Calu3 (cell line): ENCODE measurements at regions not wholly inside any gene's neighbourhood (a gene's known extent, or its start where the extent isn't known, plus 50 kb on each side); places are given as distances from the start of the nearest gene placed in this dataset.

ENCODE experiments used
- BruUV-seq: library from RNA; stranded (reverse); fragments of 400-500 nt; replicated peaks from 2 replicates; lab custom pipeline; 2021; lab: Mats Ljungman, UMichigan
- CTCF ChIA-PET: fragments of 300-600 bp; sonication (Branson Sonifier 250); formaldehyde crosslinking; loops from one replicate; lab custom pipeline; 2022; ENCODE audit warnings: antibody characterized with exemption; lab: Charles Lee
- DNase-seq: peaks from one replicate; pipeline ENCODE4 v3.0.0; 2022
- H3K27ac Mint-ChIP-seq: one replicate; pipeline ENCODE4 v1.8.0; 2022; ENCODE audit warnings: mixed read lengths; ENCODE audit not compliant: unreplicated experiment
- H3K27me3 Mint-ChIP-seq: one replicate; pipeline ENCODE4 v1.8.0; 2022; ENCODE audit warnings: mixed read lengths; ENCODE audit not compliant: unreplicated experiment
- H3K36me3 Mint-ChIP-seq: one replicate; pipeline ENCODE4 v1.8.0; 2022; ENCODE audit warnings: mild to moderate bottlenecking, moderate library complexity, mixed read lengths; ENCODE audit not compliant: insufficient read depth, unreplicated experiment
- H3K4me1 Mint-ChIP-seq: one replicate; pipeline ENCODE4 v1.8.0; 2022; ENCODE audit warnings: mild to moderate bottlenecking, low read depth, mixed read lengths; ENCODE audit not compliant: unreplicated experiment
- H3K4me3 Mint-ChIP-seq: one replicate; pipeline ENCODE4 v1.8.0; 2022; ENCODE audit warnings: mild to moderate bottlenecking, low read depth, moderate library complexity, mixed read lengths; ENCODE audit not compliant: unreplicated experiment
- H3K9me3 Mint-ChIP-seq: one replicate; pipeline ENCODE4 v1.8.0; 2022; ENCODE audit warnings: low read depth, mixed read lengths; ENCODE audit not compliant: unreplicated experiment
- intact Hi-C: fragments of 100-400 bp; cut with micrococcal nuclease; formaldehyde crosslinking; loops from one replicate; pipeline ENCODE4 v1.10.0; 2022; ENCODE audit not compliant: unreplicated experiment
- TF ChIP-seq, protein P1 (sequence below): fragments of 200-600 bp; IDR thresholded peaks from one replicate; pipeline ENCODE4 v1.8.0; 2022; ENCODE audit warnings: antibody characterized with exemption; ENCODE audit not compliant: unreplicated experiment

DNA sequence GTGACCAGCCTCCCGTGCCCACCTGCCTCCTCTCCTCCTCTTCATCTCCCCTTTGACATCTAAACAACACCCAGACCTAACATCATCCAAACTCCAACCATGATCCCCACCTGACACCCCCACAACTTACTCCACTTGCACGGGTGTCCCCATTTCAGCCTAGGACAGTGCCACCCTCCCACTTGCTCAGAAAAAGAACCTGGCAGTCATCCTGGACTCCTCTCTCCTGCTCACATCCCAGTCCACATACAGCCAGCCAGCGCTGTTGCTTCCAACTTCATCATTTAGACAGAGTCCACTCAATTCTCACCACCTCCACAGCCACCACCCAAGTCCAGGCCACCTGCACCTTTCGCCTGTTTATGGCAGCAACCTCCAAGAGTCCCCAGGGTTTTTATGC is 485.7 kb downstream of the MN1 start:
- H3K4me3 Mint-ChIP-seq, result no peak overlapping the region
- TF ChIP-seq, protein P1, sequence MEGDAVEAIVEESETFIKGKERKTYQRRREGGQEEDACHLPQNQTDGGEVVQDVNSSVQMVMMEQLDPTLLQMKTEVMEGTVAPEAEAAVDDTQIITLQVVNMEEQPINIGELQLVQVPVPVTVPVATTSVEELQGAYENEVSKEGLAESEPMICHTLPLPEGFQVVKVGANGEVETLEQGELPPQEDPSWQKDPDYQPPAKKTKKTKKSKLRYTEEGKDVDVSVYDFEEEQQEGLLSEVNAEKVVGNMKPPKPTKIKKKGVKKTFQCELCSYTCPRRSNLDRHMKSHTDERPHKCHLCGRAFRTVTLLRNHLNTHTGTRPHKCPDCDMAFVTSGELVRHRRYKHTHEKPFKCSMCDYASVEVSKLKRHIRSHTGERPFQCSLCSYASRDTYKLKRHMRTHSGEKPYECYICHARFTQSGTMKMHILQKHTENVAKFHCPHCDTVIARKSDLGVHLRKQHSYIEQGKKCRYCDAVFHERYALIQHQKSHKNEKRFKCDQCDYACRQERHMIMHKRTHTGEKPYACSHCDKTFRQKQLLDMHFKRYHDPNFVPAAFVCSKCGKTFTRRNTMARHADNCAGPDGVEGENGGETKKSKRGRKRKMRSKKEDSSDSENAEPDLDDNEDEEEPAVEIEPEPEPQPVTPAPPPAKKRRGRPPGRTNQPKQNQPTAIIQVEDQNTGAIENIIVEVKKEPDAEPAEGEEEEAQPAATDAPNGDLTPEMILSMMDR, result no peak
- DNase-seq, result no peak
- H3K27ac Mint-ChIP-seq, result no peak overlapping the region
- no TSS peak for BruUV-seq
- no peaks in the 10 kb centered on the region for H3K9me3 Mint-ChIP-seq
- CTCF ChIA-PET, result no interaction called here
- intact Hi-C loops, result no loop called here
- H3K27me3 Mint-ChIP-seq, result peaks cover 15% of the 10 kb centered on the region
- H3K36me3 Mint-ChIP-seq, result no peaks in the 10 kb centered on the region
- H3K4me1 Mint-ChIP-seq, result peaks cover 11% of the 10 kb centered on the region

DNA sequence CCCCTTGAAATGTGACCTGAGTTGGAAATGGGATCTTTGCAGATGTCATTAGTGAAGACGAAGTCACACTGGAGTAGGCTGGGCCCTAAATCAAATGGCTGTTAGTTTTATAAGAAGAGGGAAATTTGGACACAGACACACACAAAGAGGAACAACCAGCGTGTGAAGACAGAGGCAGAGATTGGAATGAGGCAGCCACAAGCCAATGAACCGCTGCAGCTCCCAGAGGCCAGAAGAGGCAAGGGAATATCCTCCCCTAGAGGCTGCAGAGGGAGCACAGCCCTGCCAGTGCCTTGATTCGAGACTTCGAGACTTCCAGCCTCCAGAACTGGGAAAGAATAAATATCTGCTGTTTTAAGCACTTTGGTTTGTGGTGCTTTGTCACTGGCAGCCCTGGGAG is 484.5 kb downstream of the MN1 start:
- intact Hi-C loops, result no loop called here
- H3K4me1 Mint-ChIP-seq, result peaks cover 11% of the 10 kb centered on the region
- no peaks in the 10 kb centered on the region for H3K36me3 Mint-ChIP-seq
- H3K4me3 Mint-ChIP-seq, result no peak overlapping the region
- H3K27ac Mint-ChIP-seq, result no peak overlapping the region
- BruUV-seq, result no TSS peak
- H3K9me3 Mint-ChIP-seq, result no peaks in the 10 kb centered on the region
- H3K27me3 Mint-ChIP-seq, result peaks cover 21% of the 10 kb centered on the region
- no peak for DNase-seq
- CTCF ChIA-PET, result no interaction called here
- TF ChIP-seq, protein P1, result no peak

DNA sequence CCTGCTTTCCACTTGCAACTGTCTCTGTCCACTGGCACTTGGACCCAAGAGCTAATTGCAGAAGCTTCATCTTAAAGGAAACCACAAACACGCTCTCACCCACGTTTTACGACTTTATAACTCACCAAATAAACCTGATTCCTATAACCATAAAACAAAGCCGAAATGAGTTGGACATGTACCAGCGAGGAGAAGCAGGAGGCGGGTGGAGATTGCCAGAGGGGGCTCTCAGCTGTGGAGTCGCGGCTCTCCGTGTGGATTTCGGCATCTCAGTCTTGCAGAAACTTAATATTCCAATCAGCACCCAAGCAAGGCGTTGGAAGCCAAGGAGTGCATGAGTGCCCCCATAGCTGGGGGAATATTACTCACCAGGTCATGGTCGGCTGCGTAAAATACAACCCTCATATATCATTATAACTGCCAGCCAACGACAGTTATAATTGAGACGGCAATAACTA is 483.6 kb downstream of the MN1 start:
- CTCF ChIA-PET, result no interaction called here
- Mint-ChIP-seq H3K4me3 (no peak overlapping the region), H3K27ac (no peak overlapping the region), H3K27me3 (peaks cover 30% of the 10 kb centered on the region), H3K9me3 (no peaks in the 10 kb centered on the region), H3K4me1 (peaks cover 11% of the 10 kb centered on the region), H3K36me3 (no peaks in the 10 kb centered on the region)
- intact Hi-C loops, result no loop called here
- BruUV-seq, result no TSS peak
- TF ChIP-seq, protein P1, result no peak
- DNase-seq, result no peak

DNA sequence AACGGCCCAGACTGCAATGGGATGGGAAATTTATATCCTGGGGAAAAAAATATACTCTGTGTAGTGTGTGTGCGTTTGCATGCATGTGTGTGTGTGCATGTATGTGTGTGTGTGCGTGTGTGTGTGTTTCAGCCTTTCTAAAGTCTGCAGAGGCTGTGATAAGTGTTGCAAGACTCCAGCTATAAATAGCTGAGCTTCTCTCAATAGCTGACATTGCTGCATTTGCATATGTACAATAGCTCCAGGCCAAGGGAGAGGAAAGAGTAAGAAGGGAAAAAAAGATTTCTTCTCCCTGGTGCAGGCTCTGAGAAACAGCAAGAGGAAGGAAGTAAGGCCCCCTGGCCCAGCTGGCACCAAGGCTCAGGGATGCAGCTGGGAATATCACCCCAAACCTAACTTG is 483.0 kb downstream of the MN1 start:
- H3K36me3 Mint-ChIP-seq, result no peaks in the 10 kb centered on the region
- no TSS peak for BruUV-seq
- intact Hi-C loops, result no loop called here
- CTCF ChIA-PET, result no interaction called here
- H3K9me3 Mint-ChIP-seq, result no peaks in the 10 kb centered on the region
- DNase-seq, result no peak
- peaks cover 35% of the 10 kb centered on the region for H3K27me3 Mint-ChIP-seq
- no peak overlapping the region for H3K4me3 Mint-ChIP-seq
- no peak overlapping the region for H3K27ac Mint-ChIP-seq
- peaks cover 11% of the 10 kb centered on the region for H3K4me1 Mint-ChIP-seq
- TF ChIP-seq, protein P1, result no peak
